Urothelium cell line (cell line): ENCODE measurements at regions not wholly inside any gene's neighbourhood (a gene's known extent, or its start where the extent isn't known, plus 50 kb on each side); places are given as distances from the start of the nearest gene placed in this dataset.

Experiments
- DNase-seq: peaks from one replicate; pipeline ENCODE4 v3.0.0; 2011; ENCODE audit warnings: low spot score, mixed read lengths
- FAIRE-seq: peaks from 2 replicates; lab custom pipeline; 2011; peaks lifted over from hg19 to GRCh38; lab: Jason Lieb, UNC

- DNase-seq (no peak), FAIRE-seq (no peak)
Observed at GRCh38 chr4:184575306-184575705, 73.9 kb downstream of the CASP3 start.

- FAIRE-seq (no peak), DNase-seq (no peak)
Observed at GRCh38 chr4:184574861-184575260, 74.4 kb downstream of the CASP3 start.

- FAIRE-seq (no peak), DNase-seq (no peak)
Observed at GRCh38 chr4:184573701-184574100, 75.5 kb downstream of the CASP3 start.

- FAIRE-seq (no peak), DNase-seq (no peak)
Observed at GRCh38 chr4:184568770-184569169, 80.5 kb downstream of the CASP3 start.

GRCh38 chr4:184563621-184564020 lies 85.6 kb downstream of the CASP3 start:
- DNase-seq (no peak), FAIRE-seq (no peak)

GRCh38 chr4:184558996-184559395 lies 84.6 kb upstream of the IRF2 start:
- FAIRE-seq, result no peak

GRCh38 chr4:184553891-184554290 lies 79.5 kb upstream of the IRF2 start:
- FAIRE-seq, result no peak
- DNase-seq, result no peak

More at GRCh38 chr4:184558996-184559395, 84.6 kb upstream of the IRF2 start:
- DNase-seq, result no peak

GRCh38 chr4:184550476-184550875 lies 76.1 kb upstream of the IRF2 start:
- FAIRE-seq, result no peak
- no peak for DNase-seq

GRCh38 chr4:184548648-184549341 lies 74.4 kb upstream of the IRF2 start:
- no peak for FAIRE-seq
- no peak for DNase-seq

GRCh38 chr4:184548316-184548647 lies 73.9 kb upstream of the IRF2 start:
- no peak for FAIRE-seq

GRCh38 chr4:184544788-184545409 lies 70.5 kb upstream of the IRF2 start:
- DNase-seq (no peak), FAIRE-seq (no peak)

More at GRCh38 chr4:184548316-184548647, 73.9 kb upstream of the IRF2 start:
- no peak for DNase-seq

- FAIRE-seq (no peak), DNase-seq (no peak)
Observed at GRCh38 chr4:184541907-184542306, 67.6 kb upstream of the IRF2 start.

GRCh38 chr4:184540307-184540706 lies 66.0 kb upstream of the IRF2 start:
- DNase-seq, result no peak
- no peak for FAIRE-seq

GRCh38 chr4:184538023-184538599 lies 63.8 kb upstream of the IRF2 start:
- FAIRE-seq (no peak), DNase-seq (peak; percentile 77)

- FAIRE-seq (peak; percentile 96), DNase-seq (peak; percentile 93)
Observed at GRCh38 chr4:184537269-184538022, 63.1 kb upstream of the IRF2 start.

GRCh38 chr4:184536881-184537248 lies 62.5 kb upstream of the IRF2 start:
- DNase-seq (no peak), FAIRE-seq (no peak)

GRCh38 chr4:184536065-184536880 lies 61.9 kb upstream of the IRF2 start:
- DNase-seq (no peak), FAIRE-seq (no peak)

GRCh38 chr4:184534511-184535391 lies 60.4 kb upstream of the IRF2 start:
- no peak for DNase-seq
- FAIRE-seq, result no peak

GRCh38 chr4:184533908-184534307 lies 59.6 kb upstream of the IRF2 start:
- FAIRE-seq (no peak), DNase-seq (no peak)

GRCh38 chr4:184531008-184531407 lies 56.7 kb upstream of the IRF2 start:
- FAIRE-seq (no peak), DNase-seq (no peak)
